OCI-LY3 (cell line): ENCODE measurements at regions not wholly inside any gene's neighbourhood (a gene's known extent, or its start where the extent isn't known, plus 50 kb on each side); places are given as distances from the start of the nearest gene placed in this dataset.

Experiments used
- H2AFZ ChIP-seq: fragments of 200-600, 300-600 bp; shearing (Covaris generic); 2 replicates; pipeline ENCODE4 v1.6.0; 2014; ENCODE audit warnings: antibody characterized with exemption, low read depth, low read length
- H3K27ac ChIP-seq: fragments of 200-600, 300-600 bp; sonication (generic); 2 replicates; pipeline ENCODE4 v1.5.1; 2014; ENCODE audit warnings: mild to moderate bottlenecking, low read length, moderate library complexity, mixed read lengths
- H3K27me3 ChIP-seq: fragments of 200-600, 300-600 bp; sonication (generic); 2 replicates; pipeline ENCODE4 v1.6.1; 2014; ENCODE audit warnings: low read depth, low read length, mixed read lengths
- H3K36me3 ChIP-seq: fragments of 200-600, 300-600 bp; sonication (generic); replicated peaks from 2 replicates; pipeline ENCODE3; 2014; ENCODE audit warnings: low read depth, low read length, mixed read lengths
- H3K4me1 ChIP-seq: fragments of 300-600, 200-600 bp; sonication (generic); 2 replicates; pipeline ENCODE4 v1.6.1; 2014; ENCODE audit warnings: low read length, mixed read lengths
- H3K4me2 ChIP-seq: fragments of 200-600, 300-600 bp; sonication (generic); 2 replicates; pipeline ENCODE4 v1.6.1; 2014; ENCODE audit warnings: low read length, mixed read lengths
- H3K4me3 ChIP-seq: fragments of 300-600, 200-600 bp; sonication (generic); 2 replicates; pipeline ENCODE4 v1.5.1; 2014; ENCODE audit warnings: antibody characterized with exemption, mild to moderate bottlenecking, low read length, moderate library complexity
- H3K79me2 ChIP-seq: fragments of 300-600, 200-600 bp; shearing (Covaris generic); 2 replicates; pipeline ENCODE4 v1.6.1; 2014; ENCODE audit warnings: mild to moderate bottlenecking, low read length, mixed read lengths
- H3K9ac ChIP-seq: fragments of 300-600, 200-600 bp; shearing (Covaris generic); 2 replicates; pipeline ENCODE4 v1.6.0; 2014; ENCODE audit warnings: mild to moderate bottlenecking, low read length, moderate library complexity
- H3K9me3 ChIP-seq: fragments of 200-600, 300-600 bp; shearing (Covaris generic); 2 replicates; pipeline ENCODE4 v1.6.1; 2014; ENCODE audit warnings: low read length, mixed read lengths; ENCODE audit not compliant: insufficient read depth
- H4K20me1 ChIP-seq: fragments of 200-600, 300-600 bp; sonication (generic); 2 replicates; pipeline ENCODE4 v1.6.1; 2016; ENCODE audit warnings: low read length, mixed read lengths; ENCODE audit not compliant: insufficient read depth
- CTCF ChIP-seq: fragments of 200-600, 300-600 bp; sonication (generic); IDR thresholded peaks from 2 replicates; pipeline ENCODE4 v1.5.1; 2014; ENCODE audit warnings: antibody characterized with exemption, low read length, low read depth
- EZH2phosphoT487 ChIP-seq: fragments of 200-600 bp; shearing (Covaris generic); IDR thresholded peaks from 2 replicates; pipeline ENCODE4 v1.6.1; 2018; ENCODE audit warnings: antibody characterized with exemption, mixed run types, low read depth

DNA sequence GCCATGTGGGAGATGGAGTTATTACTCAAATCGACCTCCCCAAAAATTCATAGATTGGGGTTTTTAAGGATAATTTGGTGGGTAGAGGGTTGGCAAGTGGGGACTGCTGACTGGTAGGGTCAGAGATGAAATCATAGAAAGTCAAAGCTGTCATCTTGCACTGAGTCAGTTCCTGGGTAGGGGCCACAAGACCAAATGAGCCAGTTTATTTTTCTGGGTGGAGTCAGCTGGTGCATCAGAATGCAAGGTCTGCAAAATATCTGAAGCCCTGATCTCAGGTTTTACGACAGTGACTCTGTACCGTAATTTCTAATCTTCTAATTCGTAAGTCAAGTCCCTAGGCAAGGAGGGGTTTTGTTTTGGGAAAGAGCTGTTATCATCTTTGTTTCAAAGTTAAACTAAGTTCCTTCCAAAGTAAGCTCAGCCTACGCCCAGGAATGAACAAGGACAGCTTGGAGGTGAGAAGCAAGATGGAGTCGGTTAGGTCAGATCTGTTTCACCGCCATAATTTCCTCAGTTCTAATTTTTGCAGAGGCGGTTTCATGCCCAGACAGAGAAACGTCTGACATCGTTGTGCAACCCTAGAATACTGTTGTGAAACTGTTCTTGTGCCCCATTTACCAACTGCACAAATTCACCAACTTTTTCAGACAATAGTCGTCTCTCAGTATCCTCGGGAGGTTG lies 104.5 kb upstream of the SFSWAP start:
- no peak overlapping the region for H3K4me2 ChIP-seq
- no peak overlapping the region for H3K4me3 ChIP-seq
- peaks cover 9% of the 10 kb centered on the region for H3K27me3 ChIP-seq
- H3K79me2 ChIP-seq = no peaks in the 10 kb centered on the region
- no peak overlapping the region for H2AFZ ChIP-seq
- H4K20me1 ChIP-seq = no peaks in the 10 kb centered on the region
- no peak overlapping the region for H3K27ac ChIP-seq
- TF ChIP-seq CTCF (no peak), EZH2phosphoT487 (no peak)
- no peaks in the 10 kb centered on the region for H3K4me1 ChIP-seq
- H3K36me3 ChIP-seq = no peaks in the 10 kb centered on the region
- no peak overlapping the region for H3K9ac ChIP-seq
- H3K9me3 ChIP-seq = no peaks in the 10 kb centered on the region

DNA sequence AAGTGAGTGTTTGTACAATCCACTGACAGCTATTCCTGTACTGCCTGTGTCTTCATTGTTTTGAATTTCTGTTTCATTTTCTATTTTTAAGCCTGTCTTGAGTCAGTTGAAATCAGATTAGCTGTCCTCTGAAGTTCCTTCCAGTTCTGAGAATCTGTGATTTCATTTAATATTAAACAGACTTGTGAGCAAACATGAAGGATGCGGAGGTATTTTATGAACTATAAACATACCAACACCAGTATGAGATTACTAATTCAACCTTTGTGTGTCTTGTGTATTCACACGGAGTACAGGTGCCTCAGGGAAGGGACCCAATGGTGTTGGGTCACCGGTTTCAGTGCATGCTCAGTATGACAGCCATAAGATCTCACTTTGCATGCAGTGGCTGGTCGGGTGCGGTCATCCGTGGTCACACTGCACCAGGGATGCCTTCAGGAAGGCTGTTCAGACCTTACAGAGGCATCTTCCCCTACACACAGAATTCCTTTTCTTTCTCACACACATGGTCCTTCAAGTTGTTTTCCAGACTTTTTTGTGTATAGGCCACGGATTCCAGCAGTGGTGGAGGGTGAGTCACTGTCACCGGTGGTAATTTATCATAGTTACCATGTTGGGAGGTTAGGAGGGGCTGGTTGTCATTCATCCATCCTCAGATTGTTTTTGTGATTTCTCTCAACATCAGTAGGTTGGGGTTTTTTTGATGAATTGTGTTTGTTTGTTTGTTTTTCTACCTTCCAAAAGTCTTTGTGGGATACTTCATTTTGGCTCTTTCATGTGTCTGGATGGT lies 103.0 kb upstream of the SFSWAP start:
- Histone ChIP-seq H3K36me3 (no peaks in the 10 kb centered on the region), H3K27me3 (peaks cover 9% of the 10 kb centered on the region), H3K79me2 (no peaks in the 10 kb centered on the region), H3K27ac (no peak overlapping the region), H3K4me1 (no peaks in the 10 kb centered on the region), H3K4me2 (no peak overlapping the region), H3K9me3 (no peaks in the 10 kb centered on the region), H2AFZ (no peak overlapping the region), H4K20me1 (no peaks in the 10 kb centered on the region), H3K9ac (no peak overlapping the region), H3K4me3 (no peak overlapping the region)
- no peak for TF ChIP-seq CTCF
- no peak for TF ChIP-seq EZH2phosphoT487

- H4K20me1 ChIP-seq = no peaks in the 10 kb centered on the region
- no peak overlapping the region for H2AFZ ChIP-seq
- H3K4me1 ChIP-seq = peaks cover 4% of the 10 kb centered on the region
- H3K9ac ChIP-seq = no peak overlapping the region
- no peak overlapping the region for H3K4me2 ChIP-seq
- H3K9me3 ChIP-seq = no peaks in the 10 kb centered on the region
- H3K36me3 ChIP-seq = no peaks in the 10 kb centered on the region
- peak; percentile 67 for TF ChIP-seq CTCF
- no peak for TF ChIP-seq EZH2phosphoT487
- peaks cover 9% of the 10 kb centered on the region for H3K27me3 ChIP-seq
- no peaks in the 10 kb centered on the region for H3K79me2 ChIP-seq
- H3K27ac ChIP-seq = no peak overlapping the region
- H3K4me3 ChIP-seq = no peak overlapping the region
Measured at GRCh38 chr12:131608740-131609690, 101.9 kb upstream of the SFSWAP start.
